Lung (tissue), 11 donors: ENCODE measurements at regions not wholly inside any gene's neighbourhood (a gene's known extent, or its start where the extent isn't known, plus 50 kb on each side); places are given as distances from the start of the nearest gene placed in this dataset.
A peak's percentile ranks its signal among the peaks of the same experiment; 100 is the strongest.

ENCODE experiments used
- ATAC-seq: fragments of 200-7000 bp; cut with Tn5 transposase; one replicate; pipeline ENCODE4 v1.9.1; 2020; ENCODE audit warnings: moderate number of reproducible peaks; ENCODE audit not compliant: insufficient read depth, low FRiP score
- DNase-seq, 3 donors: peaks; one replicate each; pipeline ENCODE4 v3.0.0-alpha.2; 2013 to 2017
- H3K27ac ChIP-seq, 2 donors: one replicate each; pipeline ENCODE4 v1.5.1; 2013; ENCODE audit warnings: mild to moderate bottlenecking in 2 of 2, moderate library complexity in 2 of 2, control low read depth in 1 of 2, inconsistent platforms in 1 of 2, low read depth in 1 of 2, low read length in 1 of 2
- H3K27me3 ChIP-seq, 3 donors: one replicate each; pipeline ENCODE4 v1.5.1; 2013; ENCODE audit warnings: low read length in 2 of 3; ENCODE audit not compliant: control insufficient read depth in 3 of 3, insufficient read depth in 3 of 3
- H3K36me3 ChIP-seq, 4 donors: one replicate each; pipeline ENCODE4 v1.5.1; 2013; ENCODE audit warnings: low read length in 4 of 4, mild to moderate bottlenecking in 1 of 4, moderate library complexity in 1 of 4; ENCODE audit not compliant: control insufficient read depth in 4 of 4, insufficient read depth in 4 of 4
- H3K4me1 ChIP-seq, 5 donors: one replicate each; pipeline ENCODE4 v1.5.1; 2013; ENCODE audit warnings: low read length in 5 of 5, mild to moderate bottlenecking in 2 of 5, moderate library complexity in 1 of 5; ENCODE audit not compliant: control insufficient read depth in 5 of 5, insufficient read depth in 5 of 5
- H3K4me3 ChIP-seq: one replicate; pipeline ENCODE4 v1.5.1; 2013; ENCODE audit warnings: mild to moderate bottlenecking, control low read depth, moderate library complexity
- H3K9ac ChIP-seq, 2 donors: one replicate each; pipeline ENCODE4 v1.5.1; 2013; ENCODE audit warnings: low read length in 2 of 2, control low read depth in 1 of 2; ENCODE audit not compliant: insufficient read depth in 1 of 2
- H3K9me3 ChIP-seq, 4 donors: one replicate each; pipeline ENCODE4 v1.5.1; 2013; ENCODE audit warnings: low read length in 3 of 4, mild to moderate bottlenecking in 1 of 4, moderate library complexity in 1 of 4; ENCODE audit not compliant: control insufficient read depth in 4 of 4, insufficient read depth in 3 of 4
- WGBS, 2 donors: extraction: QIAGEN DNeasy Blood & Tissue Kit; methylation state at CpG; one replicate each; pipeline ENCODE4 v1.1.7; 2013; 5-methylcytosine and 5-hydroxymethylcytosine counted together
- TF ChIP-seq, protein P1 (sequence below): IDR thresholded peaks from 2 replicates; pipeline ENCODE4 v1.5.1; 2012; ENCODE audit warnings: mild to moderate bottlenecking; ENCODE audit errors: control extremely low read depth, extremely low read depth
- donor health status: control.
- donor health status: control.
- donor health status: Bipolar disorder and iron deficiency.
- donor health status: healthy.
- donor health status: DM: yes; HTN: yes; CAD: no.

DNA sequence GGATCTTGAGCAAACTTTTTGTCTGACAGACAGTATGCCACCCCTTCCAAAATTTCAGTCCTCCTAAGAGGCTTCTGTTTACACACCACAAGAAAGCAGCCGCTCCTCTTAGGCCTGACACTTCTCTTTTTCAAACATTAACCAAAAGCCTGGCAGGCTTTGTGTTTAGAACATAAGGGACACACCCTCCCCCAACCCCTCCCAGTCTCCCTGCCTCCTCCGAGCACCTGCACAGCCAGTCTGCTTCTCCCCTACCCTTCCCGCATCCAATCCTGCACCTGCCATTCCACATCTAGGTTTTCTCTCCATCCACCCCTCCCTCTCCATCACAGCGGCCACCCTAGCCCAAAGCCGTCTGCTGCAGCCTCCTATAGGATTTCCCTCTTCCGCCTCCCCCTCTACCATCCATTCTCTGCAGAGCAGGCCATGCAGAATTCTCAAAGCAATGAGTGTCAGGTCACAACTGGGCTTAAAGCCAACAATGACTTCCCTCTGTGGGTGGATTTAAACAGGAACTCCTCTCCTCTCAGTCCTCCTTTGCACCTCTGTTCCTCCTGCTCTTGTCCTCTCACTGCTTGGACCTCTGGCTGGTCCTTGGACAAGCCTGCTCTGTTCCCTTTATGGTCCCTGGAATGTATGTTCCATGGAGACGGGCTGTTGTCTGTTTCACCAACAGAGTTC, 478.2 kb downstream of the NPHP4 start:
- ATAC-seq (no peak), DNase-seq (peak in 2 of 3 donors; percentile 9 to 44)
- H3K36me3 ChIP-seq: no peaks in the 10 kb centered on the region
- peaks cover 0 to 3% (median 1%) of the 10 kb centered on the region in 4 donors for H3K9me3 ChIP-seq
- no peak overlapping the region for H3K4me3 ChIP-seq
- TF ChIP-seq, protein P1, sequence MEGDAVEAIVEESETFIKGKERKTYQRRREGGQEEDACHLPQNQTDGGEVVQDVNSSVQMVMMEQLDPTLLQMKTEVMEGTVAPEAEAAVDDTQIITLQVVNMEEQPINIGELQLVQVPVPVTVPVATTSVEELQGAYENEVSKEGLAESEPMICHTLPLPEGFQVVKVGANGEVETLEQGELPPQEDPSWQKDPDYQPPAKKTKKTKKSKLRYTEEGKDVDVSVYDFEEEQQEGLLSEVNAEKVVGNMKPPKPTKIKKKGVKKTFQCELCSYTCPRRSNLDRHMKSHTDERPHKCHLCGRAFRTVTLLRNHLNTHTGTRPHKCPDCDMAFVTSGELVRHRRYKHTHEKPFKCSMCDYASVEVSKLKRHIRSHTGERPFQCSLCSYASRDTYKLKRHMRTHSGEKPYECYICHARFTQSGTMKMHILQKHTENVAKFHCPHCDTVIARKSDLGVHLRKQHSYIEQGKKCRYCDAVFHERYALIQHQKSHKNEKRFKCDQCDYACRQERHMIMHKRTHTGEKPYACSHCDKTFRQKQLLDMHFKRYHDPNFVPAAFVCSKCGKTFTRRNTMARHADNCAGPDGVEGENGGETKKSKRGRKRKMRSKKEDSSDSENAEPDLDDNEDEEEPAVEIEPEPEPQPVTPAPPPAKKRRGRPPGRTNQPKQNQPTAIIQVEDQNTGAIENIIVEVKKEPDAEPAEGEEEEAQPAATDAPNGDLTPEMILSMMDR: no peak
- H3K9ac ChIP-seq: no peak overlapping the region
- H3K27ac ChIP-seq: no peak overlapping the region
- peaks cover 0 to 6% (median 0%) of the 10 kb centered on the region in 3 donors for H3K27me3 ChIP-seq
- peaks cover 0 to 9% (median 0%) of the 10 kb centered on the region in 5 donors for H3K4me1 ChIP-seq
- 42 to 43% methylated on average over 7 of the region's 7 CpGs for WGBS, 2 donors

GRCh38 chr1:5513179-5513578, 479.0 kb downstream of the NPHP4 start:
- ATAC-seq (no peak), DNase-seq (no peak)
- no peak overlapping the region for H3K4me3 ChIP-seq
- TF ChIP-seq, protein P1: no peak
- H3K9ac ChIP-seq: no peak overlapping the region
- peaks cover 0 to 8% (median 0%) of the 10 kb centered on the region in 5 donors for H3K4me1 ChIP-seq
- peaks cover 0 to 3% (median under 1%) of the 10 kb centered on the region in 4 donors for H3K9me3 ChIP-seq
- H3K27me3 ChIP-seq: peaks cover 0 to 6% (median 0%) of the 10 kb centered on the region in 3 donors
- no peak overlapping the region for H3K27ac ChIP-seq
- 93% methylated on average over 9 of the region's 9 CpGs for WGBS, 2 donors
- H3K36me3 ChIP-seq: no peaks in the 10 kb centered on the region

DNA sequence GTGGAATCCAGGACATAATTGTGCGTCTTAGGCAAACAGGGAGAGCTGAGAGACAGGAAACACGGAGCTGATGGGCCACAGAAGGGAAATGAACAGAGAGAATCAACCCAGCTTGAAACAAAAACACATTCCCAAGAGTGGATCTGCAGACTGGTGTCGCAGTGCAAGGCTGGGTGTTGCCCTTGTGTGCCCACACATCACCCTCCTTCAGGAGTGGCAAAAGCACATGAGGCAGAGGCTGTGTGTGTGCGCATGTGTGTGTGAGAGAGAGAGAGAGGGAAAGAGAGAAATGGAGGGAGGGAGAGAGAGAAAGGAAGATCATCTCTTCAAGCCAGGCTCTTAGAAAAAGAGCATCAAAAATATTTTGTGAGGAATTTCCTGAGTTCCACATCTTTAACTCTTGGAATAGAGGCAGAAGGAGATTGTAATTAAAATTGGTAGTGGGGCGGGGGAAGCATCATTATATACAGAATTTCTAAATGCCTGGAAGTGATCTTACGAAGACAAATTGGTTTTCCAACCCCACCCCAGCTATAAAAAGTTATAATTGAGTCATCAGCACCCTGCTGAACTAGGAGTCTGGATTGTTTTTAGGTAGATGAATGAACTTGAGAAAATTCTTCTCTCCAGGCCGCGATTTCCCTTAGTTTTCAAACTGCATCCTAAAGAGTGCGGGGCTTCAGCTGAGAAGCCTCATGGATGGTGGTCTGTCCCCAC, 480.7 kb downstream of the NPHP4 start:
- 76 to 78% methylated on average over 9 of the region's 9 CpGs for WGBS, 2 donors
- DNase-seq (no peak), ATAC-seq (no peak)
- Histone ChIP-seq H3K4me1 (peaks cover 0 to 8% (median 0%) of the 10 kb centered on the region in 5 donors), H3K9me3 (peaks cover 0 to 3% (median 0%) of the 10 kb centered on the region in 4 donors), H3K36me3 (no peaks in the 10 kb centered on the region), H3K4me3 (no peak overlapping the region), H3K27me3 (peaks cover 0 to 10% (median 0%) of the 10 kb centered on the region in 3 donors), H3K27ac (no peak overlapping the region), H3K9ac (no peak overlapping the region)
- TF ChIP-seq, protein P1: no peak
